Lower lobe of right lung (tissue), 2 donors: ENCODE measurements at regions not wholly inside any gene's neighbourhood (a gene's known extent, or its start where the extent isn't known, plus 50 kb on each side); places are given as distances from the start of the nearest gene placed in this dataset. TPM values are rescaled to one million over a fixed set of nuclear protein-coding genes. Genes with fewer than 3 reads are reported as not detected.

Source experiments
- ATAC-seq, 2 donors: fragments of 200-7000 bp; cut with Tn5 transposase; one replicate each; pipeline ENCODE4 v1.9.1; 2020 to 2022; ENCODE audit warnings: mild to moderate bottlenecking in 2 of 2, moderate library complexity in 2 of 2
- DNase-seq: peaks from one replicate; pipeline ENCODE4 v3.0.0-alpha.2; 2020
- H3K27ac ChIP-seq: fragments of 200-600 bp; one replicate; pipeline ENCODE4 v1.8.0; 2022
- H3K27me3 ChIP-seq: fragments of 200-600 bp; one replicate; pipeline ENCODE4 v1.8.0; 2022; ENCODE audit warnings: low read depth
- H3K36me3 ChIP-seq: fragments of 200-600 bp; one replicate; pipeline ENCODE4 v1.8.0; 2022; ENCODE audit warnings: mild to moderate bottlenecking
- H3K4me1 ChIP-seq: fragments of 200-600 bp; one replicate; pipeline ENCODE4 v1.8.0; 2022
- H3K4me3 ChIP-seq: fragments of 200-600 bp; one replicate; pipeline ENCODE4 v1.8.0; 2022; ENCODE audit warnings: mild to moderate bottlenecking
- H3K9me3 ChIP-seq: fragments of 200-600 bp; one replicate; pipeline ENCODE4 v1.8.0; 2022
- intact Hi-C: fragments of 100-400 bp; cut with DNase I; formaldehyde crosslinking; loops from one replicate; pipeline ENCODE4 v1.11.0; 2022
- microRNA-seq: library from miRNA; unstranded; fragments of <30 nt; microRNA quantifications from one replicate; pipeline ENCODE4 v1.2.0, GENCODE V29; 2020; ENCODE audit warnings: borderline number of aligned reads
- TF ChIP-seq, protein P1 (sequence below): fragments of 200-600 bp; IDR thresholded peaks from one replicate; pipeline ENCODE4 v1.8.0; 2022; ENCODE audit warnings: antibody characterized with exemption, mild to moderate bottlenecking
- donor health status: DM: no; HTN: yes; CAD: no; lungs with severe emphysema.

DNA sequence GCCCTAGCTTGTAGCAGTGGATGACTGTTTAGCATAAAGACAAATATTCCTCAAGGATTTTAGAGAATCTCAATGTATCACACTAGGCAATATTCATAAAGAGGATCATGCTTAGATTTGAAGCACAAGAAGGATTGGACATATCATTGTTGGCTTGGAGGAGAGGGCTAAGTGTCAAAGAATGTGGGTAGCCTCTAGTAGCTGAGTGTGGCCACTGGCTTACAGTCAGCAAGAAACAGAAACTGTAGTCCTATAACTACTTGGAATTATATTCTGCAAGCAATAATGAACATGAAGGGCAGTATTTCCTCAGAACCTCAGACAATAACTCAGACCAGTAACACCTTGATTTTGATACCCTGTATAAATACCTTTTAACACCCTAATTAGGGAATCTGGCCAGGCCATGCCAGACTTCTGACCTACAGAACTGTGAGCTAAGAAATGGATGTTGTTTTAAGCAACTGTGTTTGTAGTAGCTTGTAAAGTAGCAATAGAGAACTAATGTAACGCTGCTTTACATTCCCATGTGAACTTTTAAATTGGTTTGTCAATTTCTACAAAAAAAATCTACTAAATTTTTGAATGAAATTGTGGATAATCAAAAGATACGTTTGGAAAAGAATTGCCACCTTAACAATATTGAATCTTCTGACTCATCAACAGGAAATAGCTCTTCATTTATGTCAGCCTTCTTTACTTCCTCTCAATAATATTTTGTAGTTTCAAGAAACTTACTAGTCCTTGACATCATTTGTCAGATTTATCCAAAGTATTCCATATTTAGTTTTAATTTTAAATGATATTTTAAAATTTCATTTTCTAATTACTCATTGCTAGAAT lies 65.2 kb upstream of the RSPO3 start:
- ATAC-seq, result no peak
- Histone ChIP-seq H3K4me3 (no peak overlapping the region), H3K4me1 (no peaks in the 10 kb centered on the region), H3K27ac (no peak overlapping the region), H3K9me3 (peaks cover 4% of the 10 kb centered on the region), H3K36me3 (no peaks in the 10 kb centered on the region), H3K27me3 (no peaks in the 10 kb centered on the region)
- TF ChIP-seq, protein P1, sequence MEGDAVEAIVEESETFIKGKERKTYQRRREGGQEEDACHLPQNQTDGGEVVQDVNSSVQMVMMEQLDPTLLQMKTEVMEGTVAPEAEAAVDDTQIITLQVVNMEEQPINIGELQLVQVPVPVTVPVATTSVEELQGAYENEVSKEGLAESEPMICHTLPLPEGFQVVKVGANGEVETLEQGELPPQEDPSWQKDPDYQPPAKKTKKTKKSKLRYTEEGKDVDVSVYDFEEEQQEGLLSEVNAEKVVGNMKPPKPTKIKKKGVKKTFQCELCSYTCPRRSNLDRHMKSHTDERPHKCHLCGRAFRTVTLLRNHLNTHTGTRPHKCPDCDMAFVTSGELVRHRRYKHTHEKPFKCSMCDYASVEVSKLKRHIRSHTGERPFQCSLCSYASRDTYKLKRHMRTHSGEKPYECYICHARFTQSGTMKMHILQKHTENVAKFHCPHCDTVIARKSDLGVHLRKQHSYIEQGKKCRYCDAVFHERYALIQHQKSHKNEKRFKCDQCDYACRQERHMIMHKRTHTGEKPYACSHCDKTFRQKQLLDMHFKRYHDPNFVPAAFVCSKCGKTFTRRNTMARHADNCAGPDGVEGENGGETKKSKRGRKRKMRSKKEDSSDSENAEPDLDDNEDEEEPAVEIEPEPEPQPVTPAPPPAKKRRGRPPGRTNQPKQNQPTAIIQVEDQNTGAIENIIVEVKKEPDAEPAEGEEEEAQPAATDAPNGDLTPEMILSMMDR, result no peak
- intact Hi-C loops, result no loop called here
- DNase-seq, result no peak

DNA sequence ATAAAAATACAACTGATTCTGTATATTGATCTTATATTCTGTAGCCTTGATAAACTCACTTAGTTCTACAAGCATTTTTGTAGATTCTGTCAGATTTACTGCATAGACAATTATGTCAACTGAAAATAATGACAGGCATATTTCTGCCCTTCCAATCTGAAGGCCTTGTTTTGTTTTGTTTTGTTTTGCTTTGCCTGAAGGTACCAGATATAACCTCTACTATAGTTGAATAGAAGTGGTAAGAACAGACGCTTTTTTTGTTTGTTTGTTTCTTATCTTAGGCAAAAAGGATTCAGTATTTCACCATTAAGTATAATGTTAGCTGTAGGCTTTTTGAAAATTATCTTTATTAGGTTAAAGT lies 64.6 kb upstream of the RSPO3 start:
- Histone ChIP-seq H3K36me3 (no peaks in the 10 kb centered on the region), H3K4me1 (no peaks in the 10 kb centered on the region), H3K4me3 (no peak overlapping the region), H3K27ac (no peak overlapping the region), H3K27me3 (no peaks in the 10 kb centered on the region), H3K9me3 (peaks cover 5% of the 10 kb centered on the region)
- DNase-seq (no peak), ATAC-seq (no peak)
- TF ChIP-seq, protein P1, result no peak
- intact Hi-C loops, result no loop called here

DNA sequence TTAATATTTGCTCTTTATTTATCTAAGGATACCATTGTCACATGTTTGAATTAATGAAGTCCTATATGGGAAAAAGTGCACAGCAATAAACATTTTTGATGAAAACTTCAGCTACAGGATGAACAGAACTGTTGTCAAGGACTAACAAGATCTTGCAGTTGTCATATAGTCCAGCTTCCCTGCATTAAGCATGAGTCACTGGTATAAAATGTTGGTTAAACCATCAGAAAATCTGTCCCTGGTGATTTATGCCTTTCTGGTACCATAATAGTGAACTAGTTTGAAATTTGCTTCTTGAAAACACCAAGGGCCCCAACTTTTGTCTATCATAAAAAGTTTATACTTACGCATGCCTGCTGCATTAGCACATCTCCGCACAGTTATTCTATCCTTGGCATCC lies 60.4 kb upstream of the RSPO3 start:
- Histone ChIP-seq H3K4me1 (no peaks in the 10 kb centered on the region), H3K27ac (no peak overlapping the region), H3K9me3 (peaks cover 5% of the 10 kb centered on the region), H3K4me3 (no peak overlapping the region), H3K36me3 (no peaks in the 10 kb centered on the region), H3K27me3 (no peaks in the 10 kb centered on the region)
- ATAC-seq, result no peak
- DNase-seq, result no peak
- TF ChIP-seq, protein P1, result no peak
- intact Hi-C loops, result no loop called here

DNA sequence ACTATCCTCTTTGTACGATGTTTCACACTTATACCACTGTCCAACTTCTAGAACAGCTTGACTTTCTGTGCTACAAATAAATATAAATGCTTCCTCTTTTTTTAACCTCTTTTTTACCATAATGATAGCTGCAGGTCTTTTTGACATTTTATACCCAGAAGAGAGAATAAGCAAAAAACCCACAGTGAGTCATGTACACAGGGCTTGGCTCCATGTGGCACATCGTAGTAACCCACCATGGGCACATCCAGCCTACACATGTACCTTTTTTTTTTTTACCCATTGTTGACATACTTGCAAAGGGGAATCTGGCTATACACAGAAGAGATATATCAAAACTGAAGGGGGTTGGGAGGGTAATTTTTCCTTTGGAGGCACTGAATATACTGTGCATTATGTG lies 59.5 kb upstream of the RSPO3 start:
- peaks cover 5% of the 10 kb centered on the region for H3K9me3 ChIP-seq
- H3K4me1 ChIP-seq, result no peaks in the 10 kb centered on the region
- H3K27me3 ChIP-seq, result no peaks in the 10 kb centered on the region
- intact Hi-C loops, result no loop called here
- H3K36me3 ChIP-seq, result no peaks in the 10 kb centered on the region
- no peak overlapping the region for H3K27ac ChIP-seq
- DNase-seq (no peak), ATAC-seq (no peak)
- TF ChIP-seq, protein P1, result no peak
- H3K4me3 ChIP-seq, result no peak overlapping the region

Small RNAs in the stretch of these regions (microRNA-seq; reads per million reads assigned to microRNA genes)
- not detected for gene MIR588
